ELR (cell line): ENCODE measurements at regions not wholly inside any gene's neighbourhood (a gene's known extent, or its start where the extent isn't known, plus 50 kb on each side); places are given as distances from the start of the nearest gene placed in this dataset.

Source experiments
- DNase-seq: peaks from one replicate; pipeline ENCODE4 v3.0.0-alpha.2; 2015; ENCODE audit warnings: low read depth

DNA sequence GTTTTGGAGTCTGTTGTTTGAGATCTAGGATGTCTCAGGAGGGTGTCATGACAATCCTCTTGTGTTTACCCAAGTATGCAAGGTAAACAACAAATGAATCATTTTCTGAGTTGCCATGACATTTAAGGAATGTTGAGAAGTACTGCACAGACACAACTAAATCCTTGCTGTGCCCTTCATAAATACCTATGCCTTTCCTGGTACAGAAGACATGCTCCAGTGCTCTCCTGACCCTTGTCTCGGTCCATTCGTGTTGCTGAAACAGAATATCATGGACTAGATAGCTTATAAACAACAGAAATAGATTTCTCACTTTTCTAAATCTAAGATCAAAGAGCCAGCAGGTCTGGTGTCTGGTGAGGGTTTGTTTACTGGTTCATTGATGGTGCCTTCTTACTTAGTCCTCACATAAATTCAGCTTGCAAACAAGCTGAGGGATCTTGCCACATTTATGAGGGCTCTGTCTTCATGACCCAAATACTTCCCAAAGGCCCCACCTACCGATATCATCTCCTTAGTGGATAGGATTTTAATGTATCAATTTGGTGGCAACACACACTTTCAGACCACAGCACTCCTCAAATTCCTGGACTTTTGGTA is 341.8 kb upstream of the SEMA3A start:
- peak; percentile 41 for DNase-seq

DNA sequence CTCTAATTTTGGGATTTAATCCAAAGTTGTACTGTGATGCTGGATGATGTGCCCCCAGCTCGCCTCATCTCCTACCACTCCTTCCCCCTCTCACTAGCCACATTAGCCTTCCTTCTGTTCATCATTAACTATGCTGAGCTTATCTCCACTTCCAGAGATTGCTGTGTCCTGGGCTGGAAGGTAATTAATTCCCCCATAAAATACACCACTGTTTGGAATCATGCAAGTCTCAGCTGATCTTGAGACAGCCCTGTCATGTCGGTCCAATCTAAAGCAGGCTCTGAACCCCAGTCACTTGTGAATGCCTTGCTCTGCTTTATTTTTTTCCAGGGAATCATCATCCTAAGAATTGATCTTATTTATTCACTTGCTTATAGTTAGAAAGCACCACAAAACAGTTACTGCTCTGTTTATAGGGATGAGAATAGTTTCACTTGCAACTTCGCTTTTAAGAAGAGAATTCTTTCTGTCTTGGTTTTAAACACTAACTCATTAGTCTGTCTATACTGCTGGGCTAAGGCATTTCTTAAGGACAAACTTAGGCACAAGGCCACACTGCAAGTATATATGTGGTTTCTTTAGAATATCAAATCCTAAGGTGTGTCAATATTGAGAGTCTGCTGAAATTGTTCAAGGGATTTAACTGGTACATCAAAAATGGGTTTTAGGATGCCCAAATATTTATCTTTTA is 341.1 kb upstream of the SEMA3A start:
- DNase-seq, result no peak

- no peak for DNase-seq
Measured at GRCh38 chr7:84533182-84533581, 338.6 kb upstream of the SEMA3A start.

DNA sequence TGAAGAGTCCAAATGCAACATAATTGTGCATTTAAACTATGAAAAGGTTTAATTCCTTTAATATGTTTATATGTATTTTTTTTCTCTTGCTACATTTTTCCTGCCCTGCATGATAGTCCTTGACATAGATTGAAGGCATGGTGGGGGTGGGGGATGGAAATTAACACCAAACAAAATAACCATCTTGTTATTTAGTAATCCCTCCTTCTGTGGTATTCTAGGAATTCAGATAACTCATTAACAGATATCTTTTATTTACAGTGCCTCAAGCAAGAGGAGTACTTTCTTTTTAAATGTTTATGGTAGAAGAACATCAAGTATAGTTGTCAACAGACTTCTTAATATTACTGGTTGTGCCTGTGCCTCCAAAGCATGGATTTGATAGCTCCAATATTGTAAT is 337.6 kb upstream of the SEMA3A start:
- no peak for DNase-seq

DNA sequence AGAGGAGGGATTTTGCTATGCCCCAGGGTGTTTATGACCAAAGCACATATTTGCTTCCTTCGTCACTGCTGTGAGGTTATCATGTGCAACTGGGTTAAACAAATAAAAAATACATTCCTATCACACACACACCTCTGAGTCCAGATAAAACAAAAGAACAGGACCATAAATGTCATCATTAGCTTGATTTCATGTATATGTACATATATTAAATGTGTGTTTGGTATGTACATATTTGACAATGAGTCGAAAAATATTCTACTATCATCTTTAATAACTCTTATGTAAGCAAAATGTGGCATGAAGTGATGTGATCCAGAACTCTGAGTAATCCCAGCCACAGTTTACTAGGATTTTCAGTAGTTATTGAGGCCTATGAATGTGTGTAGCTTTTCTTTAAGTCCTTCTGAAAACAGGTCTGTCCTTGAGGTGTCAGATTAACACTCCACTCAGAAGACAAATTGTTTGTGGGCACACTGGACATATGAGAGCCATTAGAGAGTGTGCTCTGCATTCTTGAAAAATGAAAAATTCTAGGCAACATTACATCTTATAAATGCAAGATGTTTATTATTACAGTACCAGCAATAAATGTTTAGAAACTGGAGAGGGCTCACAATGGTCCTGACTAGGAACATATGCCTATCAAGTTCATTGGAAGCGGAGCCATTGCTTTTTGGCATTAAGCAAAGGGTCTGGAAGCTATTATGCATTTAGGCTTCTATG is 335.1 kb upstream of the SEMA3A start:
- peak; percentile 90 for DNase-seq

DNA sequence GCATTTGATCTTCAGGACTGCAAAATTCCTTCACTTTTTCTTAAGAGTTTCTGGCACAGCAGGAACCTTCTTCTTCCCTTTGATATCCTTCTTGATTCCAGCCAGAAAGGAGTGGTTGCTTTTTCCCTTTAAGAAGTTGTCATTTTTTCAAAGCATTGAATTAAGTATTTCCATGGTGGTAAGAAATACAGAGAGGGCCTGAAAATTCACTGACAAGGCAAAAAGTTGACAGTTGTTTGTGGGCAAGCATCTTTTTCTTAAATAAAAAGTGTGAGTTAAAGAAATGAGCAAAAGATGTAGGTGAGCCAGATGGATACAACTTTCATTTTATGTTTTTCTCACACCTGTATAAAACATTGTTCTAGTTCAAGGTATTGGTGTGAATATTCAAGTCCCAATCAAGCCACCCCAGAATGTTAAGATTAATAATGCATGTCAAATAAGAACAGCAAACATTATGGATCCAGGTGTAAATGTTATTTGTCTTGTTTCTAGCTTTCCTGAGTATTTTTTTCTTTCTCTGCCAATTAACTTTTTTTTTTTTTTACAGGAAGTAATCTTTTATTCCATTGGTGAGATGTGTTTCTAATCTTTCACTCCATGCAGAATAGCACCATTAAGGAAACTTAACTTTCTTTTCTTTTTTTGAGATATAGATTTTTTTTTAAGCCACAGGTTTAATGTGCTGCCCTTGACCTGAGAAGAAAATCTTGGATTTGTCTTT is 334.3 kb upstream of the SEMA3A start:
- DNase-seq, result no peak

GRCh38 chr7:84524714-84525694 is 330.4 kb upstream of the SEMA3A start:
- DNase-seq, result peak; percentile 72

GRCh38 chr7:84513061-84513460 is 318.5 kb upstream of the SEMA3A start:
- no peak for DNase-seq

- no peak for DNase-seq
Measured at GRCh38 chr7:84512055-84512454, 317.5 kb upstream of the SEMA3A start.

DNA sequence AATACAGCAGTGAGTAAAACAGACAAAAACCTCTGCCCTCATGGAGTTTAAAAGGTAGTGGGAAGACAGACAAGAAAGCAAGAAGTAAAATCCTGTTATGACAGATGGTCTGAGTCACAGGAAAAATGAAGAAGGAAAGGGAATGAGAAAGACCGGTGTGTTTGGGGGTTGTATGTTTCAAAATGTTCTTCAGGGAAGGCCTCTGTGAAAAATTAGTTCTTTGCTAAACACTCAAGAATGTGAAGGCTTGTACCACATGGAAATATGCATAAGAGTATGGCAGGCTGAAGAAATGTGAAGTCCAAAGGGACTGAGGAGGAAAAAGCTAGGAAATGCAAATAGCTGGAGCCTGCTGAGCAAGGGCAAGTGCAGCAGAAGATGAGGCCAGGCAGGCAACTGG is 315.9 kb upstream of the SEMA3A start:
- peak; percentile 28 for DNase-seq

- DNase-seq, result no peak
Measured at GRCh38 chr7:84509522-84509921, 314.9 kb upstream of the SEMA3A start.

GRCh38 chr7:84508606-84509005 is 314.0 kb upstream of the SEMA3A start:
- no peak for DNase-seq

DNA sequence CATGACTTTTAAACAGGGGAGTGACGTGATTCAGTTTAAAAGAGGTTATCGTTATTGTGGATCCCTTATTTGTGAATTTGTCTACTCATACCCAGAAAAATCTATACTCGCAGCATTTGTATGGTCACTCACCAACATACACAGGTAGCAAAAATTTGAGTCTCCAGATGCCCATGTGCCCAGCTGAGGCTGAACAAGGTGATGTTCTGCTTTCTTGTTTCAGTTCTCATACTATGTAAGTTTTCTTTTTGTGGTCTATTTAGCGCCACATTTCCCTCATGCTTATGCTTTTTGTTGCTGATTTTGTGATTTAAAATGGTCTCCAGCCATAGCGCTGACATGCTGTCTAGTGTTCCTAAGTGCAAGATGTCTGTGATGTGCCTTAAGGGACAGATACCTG is 312.9 kb upstream of the SEMA3A start:
- no peak for DNase-seq

GRCh38 chr7:84506151-84506550 is 311.6 kb upstream of the SEMA3A start:
- DNase-seq, result peak; percentile 39

DNA sequence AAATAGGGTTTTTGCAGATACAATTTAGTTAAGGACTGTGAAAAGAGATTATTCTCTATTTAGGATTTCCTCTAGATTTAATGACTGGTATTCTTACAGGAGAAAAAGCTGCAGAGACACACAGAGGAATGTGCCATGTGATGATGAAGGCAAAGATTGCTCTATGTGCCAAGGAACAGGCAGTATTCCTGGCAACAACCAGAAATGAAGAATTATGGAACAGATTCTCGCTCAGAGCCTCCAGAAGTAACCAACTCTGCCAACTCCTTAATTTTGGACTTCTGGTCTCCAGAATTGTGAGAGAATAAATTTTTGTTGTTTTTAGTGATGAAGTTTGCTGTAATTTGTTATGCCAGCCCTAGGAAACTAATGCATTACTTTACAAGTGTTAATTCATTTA is 307.6 kb upstream of the SEMA3A start:
- DNase-seq, result no peak

DNA sequence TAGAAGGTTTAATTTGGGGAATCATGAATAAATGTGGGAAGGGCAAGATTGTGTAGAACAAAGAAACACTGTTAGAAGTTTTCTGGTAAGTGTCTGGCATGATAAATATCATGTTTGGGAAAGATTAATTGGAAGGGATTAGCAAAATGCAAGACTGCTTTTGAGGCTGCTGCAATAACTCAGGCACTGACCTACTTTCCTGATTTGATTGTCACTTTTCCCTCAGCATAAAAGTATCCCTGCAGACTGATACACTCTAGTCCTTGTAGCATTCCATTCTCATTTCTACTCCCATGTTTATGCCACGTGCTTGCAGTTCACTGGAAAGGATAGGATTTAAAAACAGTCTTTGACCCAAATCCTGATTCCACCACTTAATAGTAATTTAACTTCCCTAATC is 303.3 kb upstream of the SEMA3A start:
- DNase-seq, result no peak

GRCh38 chr7:84495128-84495527 is 300.5 kb upstream of the SEMA3A start:
- DNase-seq, result no peak

DNA sequence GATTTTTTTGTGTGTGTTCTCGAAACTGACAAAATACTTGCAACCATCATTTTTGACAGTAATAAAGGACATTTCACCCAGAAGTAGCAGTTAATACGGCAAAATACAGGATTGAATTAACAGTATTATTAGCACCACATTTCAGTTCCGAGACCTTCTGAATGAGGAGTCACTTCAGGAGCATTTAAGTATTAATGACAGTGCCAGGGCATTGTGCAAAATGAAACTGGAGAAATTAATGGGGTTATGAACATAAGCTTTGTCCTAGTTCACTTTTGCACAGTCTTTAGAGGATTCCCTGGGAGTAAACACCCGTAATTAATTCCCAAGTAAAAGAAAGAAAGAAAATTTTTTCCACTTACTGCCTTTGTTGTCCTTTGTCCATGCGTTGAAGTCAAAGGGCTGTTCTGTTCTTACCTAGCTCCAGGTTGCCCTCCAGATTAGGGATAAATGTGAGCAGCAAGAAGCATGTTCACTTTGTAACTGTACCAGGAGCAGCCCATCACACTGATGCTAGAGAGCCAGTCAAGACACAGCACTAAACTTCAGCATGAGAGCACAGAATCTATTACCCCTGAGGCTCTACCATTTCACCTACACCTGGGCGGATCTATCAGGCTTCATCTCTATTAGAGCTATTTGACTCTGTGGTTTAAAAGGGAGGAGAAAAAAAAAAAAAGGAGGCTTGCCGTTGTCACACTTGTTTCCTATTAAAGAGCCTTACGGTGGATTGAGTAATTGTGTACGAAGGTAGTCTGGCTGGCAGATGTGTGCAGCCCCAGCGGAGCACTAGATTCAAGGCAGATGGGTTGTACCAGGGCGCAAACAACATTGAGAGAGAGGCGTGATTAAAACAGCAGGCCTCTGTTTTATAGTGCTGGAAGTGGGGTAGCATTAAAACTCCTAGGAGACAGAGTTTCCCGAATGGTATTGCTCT is 297.8 kb upstream of the SEMA3A start:
- DNase-seq, result peak; percentile 30

GRCh38 chr7:84490661-84491060 is 296.1 kb upstream of the SEMA3A start:
- DNase-seq, result peak; percentile 80

- peak; percentile 74 for DNase-seq
Measured at GRCh38 chr7:84484502-84485079, 290.0 kb upstream of the SEMA3A start.
